Activated CD4-positive, alpha-beta T cell treated with anti-CD3 and anti-CD28 coated beads, Interleukin-2, amount 50 U/mL, for 24 hours (primary cell): ENCODE measurements at regions not wholly inside any gene's neighbourhood (a gene's known extent, or its start where the extent isn't known, plus 50 kb on each side); places are given as distances from the start of the nearest gene placed in this dataset.

Experiments used
- DNase-seq, 2 donors: peaks; one replicate each; pipeline ENCODE4 v3.0.0-alpha.2; 2020; ENCODE audit warnings: low read depth in 1 of 2, low spot score in 1 of 2

DNA sequence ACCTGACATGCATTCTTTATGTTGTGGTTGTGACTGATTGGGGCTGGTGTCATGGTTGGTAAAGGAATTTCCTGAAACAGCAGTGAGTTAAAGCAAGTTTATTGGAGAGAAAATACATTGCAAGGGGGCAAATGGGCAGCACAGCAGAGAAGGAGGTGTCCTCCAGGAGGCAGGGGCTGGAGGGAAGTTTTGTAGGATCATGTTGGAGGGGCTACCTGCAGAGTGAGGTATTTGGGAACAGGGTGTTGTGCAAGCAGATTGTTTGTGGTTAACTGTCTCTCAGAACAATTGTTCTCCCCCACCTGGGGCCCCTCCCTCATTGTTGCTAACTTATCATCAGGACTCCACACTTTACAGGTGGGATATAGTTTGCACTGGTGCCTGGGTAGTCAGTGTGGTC, 196.0 kb downstream of the NSUN3 start:
- no peak for DNase-seq

DNA sequence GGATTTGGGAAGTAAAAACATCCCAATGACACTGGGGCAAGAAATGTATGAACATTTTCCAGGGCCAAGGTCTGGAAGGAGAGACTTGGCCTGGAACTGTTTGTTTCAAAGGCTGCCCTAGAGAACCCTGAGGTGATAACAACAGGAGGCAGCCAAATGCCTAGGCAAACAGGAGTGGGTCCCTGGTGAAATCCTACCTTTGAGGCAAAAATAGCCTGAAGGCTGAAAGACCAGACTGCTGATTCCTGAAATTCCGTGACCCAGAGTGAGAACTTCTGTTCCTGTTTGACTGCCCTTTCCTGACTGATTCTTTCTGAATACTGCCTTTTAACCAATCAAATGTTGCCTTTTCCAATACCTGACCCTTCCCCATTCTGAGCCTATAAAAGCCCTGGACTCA, 196.4 kb downstream of the NSUN3 start:
- DNase-seq = no peak

GRCh38 chr3:94269763-94270162, 206.9 kb downstream of the NSUN3 start:
- no peak for DNase-seq

- DNase-seq = no peak
Observed at GRCh38 chr3:94272016-94272415, 209.2 kb downstream of the NSUN3 start.

DNA sequence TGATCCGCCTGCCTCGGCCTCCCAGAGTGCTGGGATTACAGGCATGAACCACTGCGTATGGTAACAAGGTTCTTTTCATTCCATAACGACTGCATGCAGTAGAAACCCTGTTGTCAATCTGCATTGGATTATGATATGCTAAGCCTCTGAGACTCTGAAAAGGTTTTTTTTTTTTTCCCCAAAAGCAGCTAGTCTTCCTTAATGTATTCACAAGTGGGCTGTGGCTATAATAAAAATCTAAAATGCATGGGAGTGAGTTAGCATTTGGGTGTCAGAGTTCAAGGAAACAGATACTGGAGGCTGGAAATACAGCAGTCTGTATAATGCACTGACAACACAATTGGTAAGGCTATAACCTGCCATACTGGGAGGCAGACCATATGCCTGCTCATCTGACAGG, 218.1 kb downstream of the NSUN3 start:
- no peak for DNase-seq

- DNase-seq = no peak
Observed at GRCh38 chr3:94285872-94286271, 223.0 kb downstream of the NSUN3 start.

DNA sequence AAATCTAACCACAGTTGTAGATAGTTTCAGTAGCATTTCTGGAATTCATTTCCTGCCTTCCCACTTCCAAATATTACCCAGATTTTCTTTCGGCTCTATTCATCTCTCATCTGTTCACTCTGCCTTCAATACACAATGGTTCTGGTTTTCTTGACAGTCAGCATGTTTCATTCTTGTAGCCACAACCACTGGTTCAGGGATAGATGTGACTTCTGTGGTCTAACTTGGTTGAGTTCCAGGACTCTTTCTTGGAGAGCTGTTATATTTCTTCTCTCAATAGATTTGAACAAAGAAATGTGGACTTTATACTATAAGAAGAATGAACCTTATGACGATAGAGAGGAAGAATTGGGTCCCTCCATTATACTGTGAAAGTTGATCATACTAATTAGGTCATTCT, 228.8 kb downstream of the NSUN3 start:
- DNase-seq = no peak

- DNase-seq = no peak
Observed at GRCh38 chr3:94292151-94292550, 229.3 kb downstream of the NSUN3 start.

DNA sequence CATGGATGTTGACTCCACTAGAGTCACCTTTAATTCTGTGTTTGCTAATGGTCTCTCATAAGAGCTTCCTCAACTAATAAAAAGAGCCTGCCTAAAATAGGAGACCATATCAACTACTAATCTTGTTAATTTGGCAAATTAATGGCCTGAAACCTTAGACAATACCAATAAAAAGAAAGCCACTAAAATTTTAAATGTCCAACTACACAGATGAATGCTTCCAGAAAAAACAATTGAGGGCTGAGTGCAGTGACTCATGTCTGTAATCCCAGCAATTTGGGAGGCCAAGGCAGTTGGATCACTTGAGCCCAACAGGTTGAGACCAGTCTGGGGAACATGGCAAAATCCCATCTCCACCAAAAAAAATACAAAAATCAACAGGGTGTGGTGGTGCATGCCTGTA, 230.9 kb downstream of the NSUN3 start:
- DNase-seq = no peak

DNA sequence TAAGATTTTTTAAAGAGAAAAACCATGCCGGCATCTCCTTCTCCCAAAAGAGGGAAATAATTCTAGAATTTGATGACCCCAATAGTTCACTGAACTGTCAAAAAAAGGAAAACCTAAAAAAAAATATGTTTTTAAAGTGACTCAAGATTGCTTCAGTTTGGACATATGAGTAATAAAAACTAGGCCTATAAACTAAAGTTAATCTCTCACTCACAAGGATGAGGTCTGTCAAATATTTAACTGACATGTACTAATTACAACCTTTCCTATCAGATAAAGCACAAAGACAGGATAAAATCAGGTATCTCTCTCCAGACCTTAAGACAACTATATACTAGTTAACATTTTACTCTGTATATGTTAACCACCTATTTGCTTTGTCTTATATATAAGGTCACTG, 231.9 kb downstream of the NSUN3 start:
- DNase-seq = no peak

DNA sequence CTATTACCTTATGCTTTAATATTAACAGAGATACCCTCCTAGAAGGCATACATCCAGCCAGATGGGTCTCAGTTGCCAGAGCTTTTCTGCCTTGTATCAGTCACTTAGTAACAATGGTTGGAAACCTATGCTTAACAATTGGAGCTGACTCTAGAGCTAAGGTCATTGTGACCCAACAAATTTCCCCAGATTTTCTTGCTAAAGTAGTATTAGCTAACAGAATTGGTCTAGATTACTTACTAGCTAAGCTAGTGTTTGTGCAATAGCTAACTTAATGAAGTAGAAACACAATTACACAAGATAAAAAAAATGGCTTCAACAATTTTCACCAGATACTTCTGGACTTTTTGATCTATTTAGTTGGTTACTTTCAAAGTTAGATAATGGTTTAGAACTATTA, 236.9 kb downstream of the NSUN3 start:
- DNase-seq = no peak

DNA sequence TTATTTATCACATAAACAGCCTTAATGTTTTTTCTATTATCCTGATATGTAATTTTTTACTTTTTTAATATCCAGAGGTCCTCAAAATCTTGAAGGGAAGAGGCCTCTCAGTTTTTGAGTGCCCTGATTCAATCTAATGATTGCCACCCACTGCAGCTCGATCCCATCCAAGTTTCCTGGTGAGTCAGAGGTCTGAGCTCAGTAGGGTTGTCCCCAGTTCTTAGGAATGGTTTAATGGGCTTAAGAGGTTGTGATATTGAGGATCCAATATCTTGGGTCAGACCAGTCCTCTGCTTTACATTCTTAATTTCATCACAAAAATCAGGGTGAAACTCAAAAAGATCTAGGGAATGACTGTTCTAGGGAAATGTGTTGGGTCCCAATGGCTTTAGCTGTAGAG, 238.5 kb downstream of the NSUN3 start:
- no peak for DNase-seq

DNA sequence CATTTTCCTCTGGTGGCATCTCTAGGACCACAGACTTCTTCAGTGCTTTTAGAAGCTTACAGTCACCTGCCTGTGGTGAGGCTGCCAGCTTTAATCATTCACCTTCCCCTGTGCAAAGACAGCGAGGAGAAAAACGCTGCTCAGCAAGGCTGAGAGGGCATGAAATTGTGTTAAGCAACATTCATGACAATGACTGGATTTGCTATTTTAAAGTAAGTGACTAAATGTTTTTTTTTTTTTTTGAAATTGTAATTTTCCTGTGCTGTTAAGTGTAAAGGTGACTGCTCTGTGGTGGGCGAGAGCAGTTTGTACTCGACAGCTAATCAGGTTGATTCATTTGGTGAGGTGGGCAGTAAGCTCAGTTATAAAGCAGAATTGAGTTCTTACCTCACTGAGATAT, 240.4 kb downstream of the NSUN3 start:
- no peak for DNase-seq

DNA sequence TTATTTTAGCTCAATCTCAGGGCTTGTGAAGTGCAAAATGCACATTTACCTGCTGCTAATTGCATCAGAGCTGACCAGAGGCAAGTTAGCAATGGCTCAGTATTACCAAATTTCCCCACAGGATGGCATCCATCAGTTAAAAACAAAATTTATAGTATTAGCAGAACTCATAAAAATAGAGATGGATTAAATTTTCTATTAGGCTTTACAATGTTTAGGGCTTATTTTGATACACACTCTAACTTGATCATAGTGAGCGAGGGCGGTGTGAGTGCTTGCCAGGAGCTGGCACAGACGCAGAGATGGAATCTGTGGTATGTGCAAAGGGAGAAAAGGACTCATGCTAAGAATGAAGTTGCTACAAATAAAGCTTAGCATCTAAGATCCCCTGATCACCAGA, 241.0 kb downstream of the NSUN3 start:
- no peak for DNase-seq

GRCh38 chr3:94304954-94305353, 242.1 kb downstream of the NSUN3 start:
- DNase-seq = no peak

GRCh38 chr3:94305835-94306611, 243.2 kb downstream of the NSUN3 start:
- DNase-seq = no peak

DNA sequence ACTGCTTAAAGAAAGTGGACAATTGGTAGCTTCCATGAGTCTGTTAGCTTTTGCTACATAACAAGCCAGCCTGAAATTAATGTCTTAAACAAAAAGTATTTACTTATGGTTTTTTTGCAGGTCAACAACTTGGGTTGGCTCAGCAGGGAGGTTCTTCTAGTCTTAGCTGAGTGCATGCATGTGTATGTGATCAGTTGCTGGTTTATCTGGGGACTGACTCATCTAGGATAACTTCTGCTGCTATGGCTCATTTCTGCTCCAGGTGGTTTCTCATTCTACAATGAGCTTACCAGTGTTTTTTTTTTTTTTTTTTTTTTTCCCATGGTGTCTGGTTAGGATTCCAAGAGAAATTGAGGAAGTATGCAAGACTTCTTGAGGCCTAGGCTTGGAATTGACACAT, 244.7 kb downstream of the NSUN3 start:
- no peak for DNase-seq

DNA sequence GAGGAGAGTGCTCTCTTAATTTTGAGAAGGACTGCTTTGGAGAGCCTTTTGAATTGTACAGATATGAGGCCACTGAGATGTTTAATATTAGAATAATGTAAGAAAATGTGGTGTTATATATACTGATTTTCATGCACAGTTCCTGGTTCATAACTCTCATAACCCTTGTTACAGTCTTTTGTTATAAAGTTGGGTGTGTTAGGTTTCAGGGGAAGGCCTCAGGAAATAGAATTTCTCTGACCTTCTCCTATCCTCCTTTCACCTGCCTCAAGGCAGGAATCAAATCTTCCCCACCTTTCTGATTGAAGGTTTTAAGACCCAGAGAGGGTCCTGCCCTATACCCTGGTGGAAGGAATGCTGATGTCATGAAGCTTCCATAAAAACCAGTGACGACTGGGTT, 245.9 kb downstream of the NSUN3 start:
- DNase-seq = no peak

GRCh38 chr3:94310341-94311135, 247.7 kb downstream of the NSUN3 start:
- no peak for DNase-seq

- DNase-seq = no peak
Observed at GRCh38 chr3:94311651-94312050, 248.8 kb downstream of the NSUN3 start.

- DNase-seq = no peak
Observed at GRCh38 chr3:94314218-94314883, 251.5 kb downstream of the NSUN3 start.

GRCh38 chr3:94317017-94317416, 254.2 kb downstream of the NSUN3 start:
- no peak for DNase-seq
